CD4-positive, alpha-beta memory T cell (primary cell): ENCODE measurements at regions not wholly inside any gene's neighbourhood (a gene's known extent, or its start where the extent isn't known, plus 50 kb on each side); places are given as distances from the start of the nearest gene placed in this dataset.

Experiments used
- CTCF ChIA-PET: fragments of 350-600 bp; sonication (Branson Sonifier 250); formaldehyde crosslinking; loops from one replicate; lab custom pipeline; 2021; ENCODE audit warnings: inconsistent platforms; ENCODE audit not compliant: partially characterized antibody; lab: Charles Lee
- POLR2A ChIA-PET: fragments of 350-600 bp; sonication (Branson Sonifier 250); formaldehyde crosslinking; loops from one replicate; lab custom pipeline; 2021; ENCODE audit not compliant: partially characterized antibody; lab: Charles Lee
- DNase-seq, 5 donors: peaks; one replicate each; pipeline versions ENCODE4 v3.0.0 to v3.0.0-alpha.2; 2020 to 2022; ENCODE audit warnings: mixed read lengths in 1 of 5
- H3K27ac ChIP-seq: one replicate; pipeline ENCODE4 v1.7.0; 2013; ENCODE audit warnings: low read depth, low read length
- H3K27me3 ChIP-seq: 2 replicates; pipeline ENCODE4 v1.7.0; 2013; ENCODE audit warnings: mild to moderate bottlenecking, low read length, moderate library complexity; ENCODE audit not compliant: insufficient read depth
- H3K36me3 ChIP-seq: 2 replicates; pipeline ENCODE4 v1.7.0; 2013; ENCODE audit warnings: mild to moderate bottlenecking, low read length, moderate library complexity; ENCODE audit not compliant: insufficient read depth
- H3K4me1 ChIP-seq: 2 replicates; pipeline ENCODE4 v1.7.0; 2013; ENCODE audit warnings: mild to moderate bottlenecking, low read length, moderate library complexity; ENCODE audit not compliant: insufficient read depth
- H3K4me3 ChIP-seq, 2 donors: one replicate each; pipeline ENCODE4 v1.7.0; 2013; ENCODE audit warnings: low read length in 2 of 2, mild to moderate bottlenecking in 1 of 2
- H3K9me3 ChIP-seq, 2 donors: one replicate each; pipeline ENCODE4 v1.7.0; 2013; ENCODE audit warnings: low read length in 2 of 2, control low read depth in 1 of 2; ENCODE audit not compliant: control insufficient read depth in 1 of 2
- H3K27ac Mint-ChIP-seq, 7 donors: one replicate each; pipeline ENCODE4 v1.8.0; 2020 to 2021; ENCODE audit warnings: mixed read lengths in 7 of 7, mild to moderate bottlenecking in 6 of 7, inconsistent platforms in 3 of 7, moderate library complexity in 3 of 7
- H3K27me3 Mint-ChIP-seq, 2 donors: one replicate each; pipeline ENCODE4 v1.8.0; 2020 to 2021; ENCODE audit warnings: mixed read lengths in 2 of 2
- H3K36me3 Mint-ChIP-seq, 2 donors: one replicate each; pipeline ENCODE4 v1.8.0; 2020 to 2021; ENCODE audit warnings: mixed read lengths in 2 of 2, inconsistent platforms in 1 of 2, mild to moderate bottlenecking in 1 of 2
- H3K4me1 Mint-ChIP-seq, 4 donors: one replicate each; pipeline ENCODE4 v1.8.0; 2020 to 2021; ENCODE audit warnings: mixed read lengths in 4 of 4, mild to moderate bottlenecking in 1 of 4
- H3K4me3 Mint-ChIP-seq, 8 donors: one replicate each; pipeline ENCODE4 v1.8.0; 2020 to 2021; ENCODE audit warnings: mixed read lengths in 8 of 8, mild to moderate bottlenecking in 7 of 8, moderate library complexity in 6 of 8, inconsistent platforms in 3 of 8
- H3K9me3 Mint-ChIP-seq, 8 donors: one replicate each; pipeline ENCODE4 v1.8.0; 2020 to 2021; ENCODE audit warnings: mixed read lengths in 8 of 8, mild to moderate bottlenecking in 5 of 8, inconsistent platforms in 3 of 8, moderate library complexity in 1 of 8
- intact Hi-C: fragments of 100-400 bp; cut with micrococcal nuclease; formaldehyde crosslinking; loops from one replicate; pipeline ENCODE4 v1.15.1; 2023

DNA sequence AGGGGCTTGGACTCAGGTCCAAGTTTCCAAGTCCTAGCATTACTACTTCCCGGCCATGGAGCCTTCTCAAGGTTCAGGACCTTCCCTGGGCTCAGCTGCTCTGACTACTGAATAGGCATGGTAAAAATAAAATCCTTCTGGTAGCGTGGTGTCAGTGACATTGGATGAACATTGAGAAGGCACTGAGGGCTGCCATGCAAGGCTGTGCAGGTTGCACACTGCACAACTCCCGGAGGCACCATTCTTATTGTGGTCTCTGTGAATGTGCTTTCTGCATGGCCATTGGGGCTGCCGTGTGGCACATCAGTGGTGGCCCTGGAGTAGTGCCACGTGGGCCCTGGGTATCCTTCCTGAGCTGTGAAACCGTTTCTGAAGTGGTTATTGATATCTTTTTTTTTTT, 250.2 kb upstream of the CIBAR2 start:
- peaks cover 9 to 11% of the 10 kb centered on the region in 2 donors for H3K27me3 Mint-ChIP-seq
- Histone ChIP-seq H3K4me3 (no peak overlapping the region), H3K9me3 (no peaks in the 10 kb centered on the region), H3K27me3 (no peaks in the 10 kb centered on the region), H3K27ac (no peak overlapping the region), H3K4me1 (no peaks in the 10 kb centered on the region), H3K36me3 (no peaks in the 10 kb centered on the region)
- POLR2A ChIA-PET, result no interaction called here
- no peaks in the 10 kb centered on the region for H3K9me3 Mint-ChIP-seq
- H3K27ac Mint-ChIP-seq, result no peak overlapping the region
- CTCF ChIA-PET, result no interaction called here
- H3K4me3 Mint-ChIP-seq, result no peak overlapping the region
- no peak for DNase-seq
- intact Hi-C loops, result no loop called here
- H3K4me1 Mint-ChIP-seq, result peaks cover 0 to 2% (median 0%) of the 10 kb centered on the region in 4 donors
- H3K36me3 Mint-ChIP-seq, result no peaks in the 10 kb centered on the region

- Mint-ChIP-seq H3K36me3 (no peaks in the 10 kb centered on the region), H3K4me3 (no peak overlapping the region), H3K27me3 (peaks cover 6 to 11% of the 10 kb centered on the region in 2 donors), H3K9me3 (no peaks in the 10 kb centered on the region), H3K27ac (no peak overlapping the region), H3K4me1 (peaks cover 0 to 3% (median 0%) of the 10 kb centered on the region in 4 donors)
- Histone ChIP-seq H3K4me1 (no peaks in the 10 kb centered on the region), H3K27me3 (no peaks in the 10 kb centered on the region), H3K4me3 (no peak overlapping the region), H3K9me3 (no peaks in the 10 kb centered on the region), H3K36me3 (no peaks in the 10 kb centered on the region), H3K27ac (no peak overlapping the region)
- intact Hi-C loops, result no loop called here
- CTCF ChIA-PET, result no interaction called here
- POLR2A ChIA-PET, result no interaction called here
- DNase-seq, result no peak
Measured at GRCh38 chr16:85363427-85363826, 249.7 kb upstream of the GSE1 start.

- H3K4me1 ChIP-seq, result no peaks in the 10 kb centered on the region
Measured at GRCh38 chr16:85363881-85364280, 249.2 kb upstream of the GSE1 start.

DNA sequence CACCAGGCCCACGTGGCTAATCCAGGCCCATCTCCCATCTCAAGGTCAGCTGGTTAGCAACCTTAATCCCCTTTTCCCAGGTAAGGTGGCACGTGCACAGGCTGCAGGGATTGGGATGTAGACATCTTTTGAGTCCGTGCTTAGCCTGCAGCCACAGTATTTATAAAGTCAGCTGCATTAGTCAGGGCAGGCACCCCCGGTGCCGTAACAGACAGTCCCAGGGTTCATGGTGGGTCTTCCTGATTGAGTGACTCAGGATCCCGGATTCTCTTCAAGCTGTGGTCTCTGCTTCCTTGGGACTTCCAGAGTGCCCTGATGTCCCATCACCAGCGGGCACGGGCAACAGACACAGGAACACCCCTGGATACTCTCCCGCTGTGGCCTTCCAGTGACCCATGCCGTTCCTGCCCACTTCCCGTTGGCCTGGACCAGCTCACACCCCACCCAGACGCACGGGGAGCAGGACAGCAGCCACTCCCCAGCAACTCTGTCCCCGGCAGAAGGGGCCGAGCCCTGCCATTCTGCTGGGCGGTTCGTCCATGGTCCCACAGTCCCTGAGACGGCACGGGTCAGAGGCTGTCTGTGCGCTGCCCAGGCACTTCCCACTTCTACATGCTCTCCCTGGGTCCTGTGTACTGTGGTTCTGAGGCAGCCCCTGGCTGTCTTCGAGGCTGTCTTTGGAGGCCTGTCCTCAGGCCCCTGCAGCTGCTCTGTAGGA, 248.6 kb upstream of the GSE1 start:
- no peak overlapping the region for H3K4me3 ChIP-seq

More at GRCh38 chr16:85363881-85364280, 249.2 kb upstream of the GSE1 start:
- intact Hi-C loops, result no loop called here
- Histone ChIP-seq H3K27ac (no peak overlapping the region), H3K4me3 (no peak overlapping the region), H3K9me3 (no peaks in the 10 kb centered on the region), H3K27me3 (no peaks in the 10 kb centered on the region), H3K36me3 (no peaks in the 10 kb centered on the region)
- no peak for DNase-seq
- no peaks in the 10 kb centered on the region for H3K9me3 Mint-ChIP-seq
- no peak overlapping the region for H3K4me3 Mint-ChIP-seq
- H3K4me1 Mint-ChIP-seq, result peaks cover 0 to 3% (median 0%) of the 10 kb centered on the region in 4 donors
- H3K27me3 Mint-ChIP-seq, result peaks cover 6 to 9% of the 10 kb centered on the region in 2 donors
- ChIA-PET POLR2A (no interaction called here), CTCF (no interaction called here)
- H3K27ac Mint-ChIP-seq, result no peak overlapping the region
- no peaks in the 10 kb centered on the region for H3K36me3 Mint-ChIP-seq

DNA sequence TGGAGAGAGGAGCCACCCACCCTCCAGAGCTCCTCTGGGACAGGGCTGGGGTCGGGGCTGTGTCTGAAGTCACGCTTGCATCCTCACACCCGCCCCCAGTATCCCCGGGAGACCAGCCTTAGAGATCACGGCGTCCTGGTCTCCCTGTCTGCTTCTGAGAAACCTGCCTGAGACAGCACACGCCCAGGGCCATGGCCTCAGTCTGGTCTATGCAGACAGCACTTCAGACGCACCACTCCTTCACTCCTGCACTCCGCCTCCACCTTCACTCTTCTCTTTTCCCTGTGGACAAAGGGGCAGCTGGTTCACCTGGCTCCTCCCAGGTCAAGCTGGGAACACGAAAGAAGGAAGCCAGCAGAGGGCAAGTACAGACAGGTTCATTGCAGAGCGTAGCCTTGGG, 248.0 kb upstream of the GSE1 start:
- Mint-ChIP-seq H3K27me3 (peaks cover 6 to 9% of the 10 kb centered on the region in 2 donors), H3K36me3 (no peaks in the 10 kb centered on the region), H3K9me3 (no peaks in the 10 kb centered on the region), H3K27ac (no peak overlapping the region), H3K4me3 (no peak overlapping the region), H3K4me1 (peaks cover 0 to 3% (median 0%) of the 10 kb centered on the region in 4 donors)
- intact Hi-C loops, result no loop called here
- H3K36me3 ChIP-seq, result no peaks in the 10 kb centered on the region
- ChIA-PET CTCF (no interaction called here), POLR2A (no interaction called here)
- no peak overlapping the region for H3K4me3 ChIP-seq
- DNase-seq, result no peak
- H3K4me1 ChIP-seq, result no peaks in the 10 kb centered on the region
- H3K9me3 ChIP-seq, result no peaks in the 10 kb centered on the region
- no peaks in the 10 kb centered on the region for H3K27me3 ChIP-seq
- H3K27ac ChIP-seq, result no peak overlapping the region

More for the DNA sequence above, 248.6 kb upstream of the GSE1 start:
- Mint-ChIP-seq H3K4me1 (peaks cover 0 to 3% (median 0%) of the 10 kb centered on the region in 4 donors), H3K27me3 (peaks cover 6 to 9% of the 10 kb centered on the region in 2 donors), H3K27ac (no peak overlapping the region), H3K9me3 (no peaks in the 10 kb centered on the region), H3K36me3 (no peaks in the 10 kb centered on the region), H3K4me3 (no peak overlapping the region)
- no peaks in the 10 kb centered on the region for H3K36me3 ChIP-seq
- intact Hi-C loops, result no loop called here
- no peaks in the 10 kb centered on the region for H3K4me1 ChIP-seq
- no peak overlapping the region for H3K27ac ChIP-seq
- no peaks in the 10 kb centered on the region for H3K9me3 ChIP-seq
- no peaks in the 10 kb centered on the region for H3K27me3 ChIP-seq
- CTCF ChIA-PET, result no interaction called here
- DNase-seq, result no peak
- POLR2A ChIA-PET, result no interaction called here

DNA sequence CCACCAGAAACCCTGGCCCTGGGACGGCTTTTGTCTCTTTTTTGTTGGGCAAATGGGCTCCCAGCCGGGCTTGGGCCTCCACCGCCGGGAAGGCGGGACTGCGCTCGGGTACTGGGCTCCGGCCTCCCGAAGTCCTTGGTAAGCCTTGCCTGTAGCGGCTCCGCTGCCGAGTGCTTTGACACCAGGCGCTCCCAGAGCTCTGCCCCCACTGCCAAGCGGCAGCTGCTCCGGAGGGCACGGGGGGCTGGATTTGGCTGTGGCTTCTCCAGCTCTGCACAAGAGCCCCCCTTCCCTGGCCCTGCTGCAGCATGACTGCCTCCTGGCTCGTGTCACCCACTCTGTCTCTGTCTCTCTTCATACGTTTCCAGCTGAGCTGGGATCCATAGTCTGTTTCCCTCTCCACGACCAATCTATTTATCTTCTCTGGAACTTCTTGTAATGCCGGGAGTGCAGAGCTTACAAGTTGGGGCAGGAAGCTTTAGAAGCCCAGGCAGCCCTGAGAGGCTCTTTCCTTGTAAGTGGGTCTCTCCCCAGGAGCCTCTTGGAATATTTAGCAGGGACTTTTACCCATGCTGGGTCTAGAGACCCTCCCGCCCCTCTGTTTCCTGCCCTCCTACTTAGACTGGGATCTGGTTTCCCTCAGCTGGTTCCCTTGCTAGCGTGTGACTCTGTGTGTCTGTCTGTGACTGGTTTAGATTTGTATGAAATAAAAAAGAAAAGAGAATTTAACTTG, 246.9 kb upstream of the GSE1 start:
- CTCF ChIA-PET, result interaction anchor here (1.1 to 1.8 kb wide), 2 partner anchors 244 to 250 kb away, joined by 3 to 5 read pairs; no protein-coding TSS in a partner anchor

DNA sequence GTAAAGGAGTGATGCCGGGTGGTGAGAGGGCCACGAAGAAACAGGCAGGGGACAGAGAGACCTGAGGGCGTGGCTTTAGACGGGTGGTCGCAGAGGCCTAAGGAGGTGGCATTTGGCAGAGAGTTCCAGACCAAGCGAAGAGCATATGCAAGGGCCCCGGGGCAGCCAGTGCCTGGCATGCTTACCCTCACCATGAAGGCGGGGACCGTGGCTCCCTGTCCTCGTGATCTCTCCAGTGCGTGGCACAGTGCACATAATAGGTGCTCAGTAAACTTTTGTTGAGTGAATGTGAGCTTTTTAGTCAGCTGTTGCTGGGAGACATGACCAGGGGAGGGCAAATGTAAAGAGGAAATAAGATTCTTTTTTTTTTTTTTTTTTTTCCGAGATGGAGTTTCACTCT, 245.6 kb upstream of the GSE1 start:
- intact Hi-C loops, result no loop called here
- CTCF ChIA-PET, result interaction anchor here (0.7 to 1.8 kb wide), 2 partner anchors 249 to 904 kb away, joined by 4 to 5 read pairs; no protein-coding TSS in a partner anchor

More for the DNA sequence above, 246.9 kb upstream of the GSE1 start:
- Mint-ChIP-seq H3K27me3 (peaks cover 2 to 3% of the 10 kb centered on the region in 2 donors), H3K9me3 (no peaks in the 10 kb centered on the region), H3K27ac (no peak overlapping the region), H3K36me3 (no peaks in the 10 kb centered on the region), H3K4me3 (no peak overlapping the region), H3K4me1 (peaks cover 0 to 1% (median 0%) of the 10 kb centered on the region in 4 donors)
- Histone ChIP-seq H3K4me3 (no peak overlapping the region), H3K9me3 (no peaks in the 10 kb centered on the region), H3K4me1 (no peaks in the 10 kb centered on the region), H3K27ac (no peak overlapping the region), H3K27me3 (no peaks in the 10 kb centered on the region), H3K36me3 (no peaks in the 10 kb centered on the region)
- intact Hi-C loops, result no loop called here
- POLR2A ChIA-PET, result no interaction called here
- no peak for DNase-seq

More for the DNA sequence above, 245.6 kb upstream of the GSE1 start:
- Mint-ChIP-seq H3K27ac (no peak overlapping the region), H3K27me3 (peaks cover 1 to 2% of the 10 kb centered on the region in 2 donors), H3K4me1 (peaks cover 0 to 1% (median 0%) of the 10 kb centered on the region in 4 donors), H3K9me3 (no peaks in the 10 kb centered on the region), H3K4me3 (peak overlapping the region in 1 of 8 donors; percentile 12), H3K36me3 (no peaks in the 10 kb centered on the region)
- no peaks in the 10 kb centered on the region for H3K27me3 ChIP-seq
- H3K36me3 ChIP-seq, result no peaks in the 10 kb centered on the region
- POLR2A ChIA-PET, result no interaction called here
- no peaks in the 10 kb centered on the region for H3K9me3 ChIP-seq
- H3K4me1 ChIP-seq, result no peaks in the 10 kb centered on the region
- no peak for DNase-seq
- no peak overlapping the region for H3K4me3 ChIP-seq
- no peak overlapping the region for H3K27ac ChIP-seq
